HG02571 (cell line): ENCODE measurements at regions not wholly inside any gene's neighbourhood (a gene's known extent, or its start where the extent isn't known, plus 50 kb on each side); places are given as distances from the start of the nearest gene placed in this dataset.
"Not testable (repeated sequence)": the region's sequence is repeated elsewhere in the genome, so short reads cannot be mapped to it uniquely, and the experiment has no call there.

ENCODE experiments used
- ATAC-seq: cut with Tn5 transposase; IDR thresholded peaks from one replicate; pipeline ENCODE4 v1.9.1; 2021; ENCODE audit warnings: mild to moderate bottlenecking, moderate library complexity; ENCODE audit not compliant: unreplicated experiment

GRCh38 chr6:134619789-134620188, 301.9 kb upstream of the SGK1 start:
- no peak for ATAC-seq

- ATAC-seq = no peak
Measured at GRCh38 chr6:134619077-134619476, 301.2 kb upstream of the SGK1 start.

- ATAC-seq = no peak
Measured at GRCh38 chr6:134614606-134615485, 296.9 kb upstream of the SGK1 start.

- not testable (repeated sequence) for ATAC-seq
Measured at GRCh38 chr6:134612128-134612527, 294.2 kb upstream of the SGK1 start.

- no peak for ATAC-seq
Measured at GRCh38 chr6:134610411-134610810, 292.5 kb upstream of the SGK1 start.

DNA sequence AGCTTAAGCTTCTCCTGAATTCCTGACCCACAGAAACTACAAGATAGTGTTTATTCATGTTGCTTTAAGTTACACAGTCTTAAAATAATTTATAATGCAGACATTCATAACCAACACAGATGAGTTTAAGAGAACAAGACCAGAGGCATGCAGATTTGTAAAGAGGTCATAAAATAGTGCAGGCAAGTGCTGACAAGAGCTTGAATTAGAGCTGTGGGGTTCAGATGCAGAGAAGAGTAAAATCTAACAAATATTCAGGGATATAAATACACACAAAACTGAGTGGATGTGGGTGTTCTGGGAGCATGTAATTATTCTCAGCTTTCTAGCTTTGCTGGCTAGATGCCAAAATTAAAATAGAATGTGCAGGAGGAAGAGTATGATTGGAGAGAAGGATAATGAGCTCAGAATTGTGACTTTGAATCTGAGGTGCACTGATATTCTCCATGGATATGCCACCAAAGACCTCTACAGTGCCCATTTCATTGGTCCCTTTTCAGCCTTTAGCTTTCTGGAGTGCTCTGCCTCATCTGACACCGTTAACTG, 291.9 kb upstream of the SGK1 start:
- ATAC-seq = no peak

DNA sequence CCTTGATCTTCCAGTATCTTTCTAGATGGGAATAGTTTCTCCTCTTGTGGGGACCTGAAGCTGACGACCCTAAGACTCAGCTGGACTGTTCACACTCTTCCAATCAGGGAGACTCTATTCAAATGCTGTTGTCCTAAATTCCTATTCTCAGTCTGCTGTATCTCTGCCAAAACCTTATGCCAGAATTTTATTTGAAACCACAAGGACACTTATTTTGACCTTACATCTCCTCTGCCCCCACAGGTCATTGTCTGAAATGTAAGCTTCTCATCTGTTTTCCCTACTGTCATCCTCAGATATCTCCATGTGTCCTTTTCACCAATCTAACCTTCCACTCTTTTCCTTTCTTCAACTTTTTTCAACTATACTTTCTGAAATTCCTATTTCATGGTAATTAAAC, 289.5 kb upstream of the SGK1 start:
- no peak for ATAC-seq

DNA sequence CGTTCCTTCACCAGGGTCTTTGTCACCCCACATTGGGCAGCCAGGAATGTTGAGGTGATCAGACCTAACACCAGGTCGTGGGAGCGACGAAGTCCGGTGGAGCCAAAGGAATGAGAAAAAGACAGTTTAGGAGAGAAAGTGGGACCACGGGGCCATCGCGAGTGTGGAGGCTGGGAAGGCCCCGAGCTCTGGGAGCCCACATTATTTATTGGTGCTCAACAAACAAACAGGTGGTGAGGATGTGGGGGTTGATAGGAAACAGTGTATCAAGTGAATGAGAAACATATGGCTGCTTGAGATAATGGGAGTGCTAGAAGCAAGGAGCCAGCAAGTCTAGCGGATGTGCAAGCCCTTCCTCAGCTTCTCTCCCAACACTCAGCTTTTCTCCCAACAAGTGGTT, 287.1 kb upstream of the SGK1 start:
- ATAC-seq = no peak

- no peak for ATAC-seq
Measured at GRCh38 chr6:134604014-134604676, 286.2 kb upstream of the SGK1 start.

DNA sequence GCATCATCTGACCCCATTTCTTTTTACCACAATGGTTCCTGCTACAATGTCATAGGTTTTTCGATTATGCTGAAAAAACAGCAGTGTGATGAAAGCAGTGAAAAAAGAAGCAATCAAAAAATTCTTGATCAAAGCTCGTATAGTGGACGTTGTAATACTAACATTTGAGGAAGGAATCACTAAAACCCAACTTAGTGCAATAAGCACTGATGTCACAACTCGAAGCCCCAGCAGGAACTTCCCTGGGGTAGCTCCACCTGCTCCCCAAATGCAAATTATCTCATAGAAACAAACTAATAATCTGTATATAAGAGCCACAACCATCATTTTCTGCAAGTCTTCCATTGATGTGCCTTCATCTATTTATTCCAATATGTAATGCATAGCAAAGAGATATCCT, 285.6 kb upstream of the SGK1 start:
- ATAC-seq = no peak

DNA sequence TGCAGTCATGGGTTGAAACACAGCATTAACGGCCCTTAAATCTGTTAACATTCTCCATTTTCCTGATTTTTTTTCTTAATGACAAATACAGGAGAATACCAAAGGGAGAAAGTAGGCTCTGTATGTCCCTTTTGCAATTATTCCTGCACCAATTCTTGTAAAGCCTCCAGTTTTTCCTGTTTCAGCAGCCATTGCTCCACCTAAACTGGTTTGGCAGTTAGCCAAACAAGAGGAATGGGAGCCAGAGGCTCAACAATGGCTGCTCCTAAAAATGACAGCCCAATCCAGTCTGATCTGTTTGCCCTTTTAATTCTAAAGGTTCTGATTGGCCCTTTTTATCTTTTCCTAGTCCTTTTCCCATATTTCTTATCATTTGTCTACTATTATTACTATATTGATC, 284.2 kb upstream of the SGK1 start:
- no peak for ATAC-seq

- no peak for ATAC-seq
Measured at GRCh38 chr6:134600671-134601070, 282.8 kb upstream of the SGK1 start.

DNA sequence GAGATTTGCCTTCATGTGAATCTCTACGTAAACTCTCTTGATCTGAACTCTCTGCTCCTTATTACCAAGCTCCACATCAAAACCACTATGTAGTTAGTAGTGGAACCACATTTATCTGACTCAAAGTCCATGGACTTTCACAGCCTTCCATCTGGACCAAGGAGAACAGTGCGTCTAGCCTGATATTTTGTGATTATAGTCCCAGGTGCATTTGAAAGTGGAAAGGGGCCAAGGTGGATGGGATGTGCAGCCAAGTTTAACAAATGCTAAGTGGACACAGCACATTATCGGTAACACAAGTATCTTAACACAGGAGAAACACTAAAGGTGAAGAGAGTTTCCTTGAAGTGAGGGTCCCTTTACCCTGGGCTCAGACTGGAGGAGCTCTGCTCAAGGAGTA, 281.2 kb upstream of the SGK1 start:
- ATAC-seq = no peak

DNA sequence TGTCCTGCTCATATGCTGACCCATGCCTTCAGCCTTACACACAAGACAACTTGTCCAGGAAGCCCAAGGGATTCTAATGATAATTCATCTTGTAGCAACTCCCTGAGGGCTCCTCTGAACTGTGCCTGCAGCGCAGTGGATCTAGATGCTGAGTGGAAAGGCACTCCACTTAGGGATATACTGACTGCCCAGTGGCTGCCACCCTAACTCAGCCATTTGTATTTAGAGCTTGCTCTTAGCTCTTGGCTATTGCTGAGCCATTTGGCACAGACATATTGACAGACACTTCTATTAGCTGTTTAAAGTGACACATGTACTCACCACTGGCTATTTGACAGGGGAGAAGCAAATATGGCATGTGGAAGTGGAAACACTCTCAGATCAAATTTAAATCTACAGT, 278.3 kb upstream of the SGK1 start:
- ATAC-seq = no peak

- ATAC-seq = no peak
Measured at GRCh38 chr6:134594881-134595280, 277.0 kb upstream of the SGK1 start.

DNA sequence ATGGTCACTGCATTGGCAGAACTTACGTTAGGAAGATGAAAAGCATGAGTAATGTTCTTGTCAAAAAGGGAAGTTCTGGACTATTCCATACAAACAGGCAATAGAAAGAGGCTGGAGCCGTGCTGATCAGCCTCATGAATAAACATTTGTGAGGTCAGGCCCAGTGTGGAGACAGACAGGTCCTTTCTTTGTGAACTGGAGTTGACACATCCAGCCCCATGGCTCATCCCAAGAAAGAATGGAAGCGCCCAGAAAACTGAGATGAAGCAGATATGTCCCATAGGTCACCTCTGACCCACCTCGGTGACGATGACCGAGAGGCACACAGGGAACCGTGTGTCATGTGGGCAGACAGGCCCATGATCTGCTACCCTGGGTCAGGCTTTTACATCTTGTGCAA, 276.0 kb upstream of the SGK1 start:
- no peak for ATAC-seq

DNA sequence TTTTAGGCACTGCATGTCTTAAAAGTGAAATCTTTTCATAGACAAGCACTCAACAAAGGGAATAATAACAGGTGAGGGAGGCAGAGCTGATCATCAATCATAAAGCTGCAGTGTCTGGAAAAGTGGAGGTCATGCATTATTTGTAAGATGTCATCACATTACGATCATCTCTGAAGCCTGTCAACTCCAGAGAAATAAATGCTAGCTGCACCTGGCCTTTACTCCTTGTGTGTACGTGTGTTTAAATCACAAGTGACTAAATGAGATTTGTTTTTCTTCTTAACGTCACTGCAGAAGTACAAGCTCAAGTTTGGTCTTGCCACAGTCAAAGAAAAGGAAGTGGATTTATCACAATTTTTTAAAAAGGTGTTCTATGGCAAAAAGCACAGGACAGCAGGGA, 275.5 kb upstream of the SGK1 start:
- no peak for ATAC-seq

DNA sequence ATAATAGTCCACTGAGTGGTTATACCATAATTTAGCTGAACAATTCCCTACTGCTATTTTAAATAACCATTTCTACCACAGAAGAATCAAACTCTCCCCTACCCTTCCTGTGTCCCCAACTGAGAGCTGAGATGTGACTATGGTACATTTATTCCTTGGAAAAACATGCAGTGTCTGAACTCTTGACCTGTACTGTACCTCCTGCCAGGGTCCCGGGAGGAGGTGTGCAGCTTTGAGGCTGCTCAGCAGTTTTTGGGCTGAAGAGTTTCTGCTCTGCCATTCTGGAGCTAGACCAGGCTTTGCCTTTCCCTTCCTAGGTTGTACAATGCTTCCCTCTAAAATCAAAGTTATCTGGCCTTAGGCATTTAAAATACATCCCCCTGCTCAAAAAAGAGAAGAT, 275.1 kb upstream of the SGK1 start:
- ATAC-seq = no peak

GRCh38 chr6:134590449-134590848, 272.5 kb upstream of the SGK1 start:
- ATAC-seq = no peak

GRCh38 chr6:134590004-134590403, 272.1 kb upstream of the SGK1 start:
- ATAC-seq = no peak

DNA sequence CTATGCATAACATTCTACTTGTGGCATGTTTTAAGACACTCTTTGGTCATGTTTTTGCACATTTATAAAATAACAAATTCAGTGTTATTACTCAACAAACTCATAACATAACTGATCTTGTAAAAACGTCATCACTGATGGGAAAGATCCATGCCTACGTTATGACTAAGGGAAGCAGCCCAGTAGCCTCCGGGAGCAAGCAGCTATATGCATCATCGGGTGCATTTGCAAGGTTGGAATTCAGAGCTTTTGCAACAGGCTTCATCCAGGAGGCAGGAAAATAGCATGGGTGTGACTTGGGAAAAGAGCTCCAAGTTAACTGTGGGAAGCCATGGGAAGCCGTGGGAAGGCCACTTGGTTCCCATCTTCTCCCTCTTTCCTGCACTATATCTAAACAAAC, 271.6 kb upstream of the SGK1 start:
- ATAC-seq = no peak

GRCh38 chr6:134588267-134588666, 270.4 kb upstream of the SGK1 start:
- no peak for ATAC-seq
